ENCODE measurements at regions not wholly inside any gene's neighbourhood (a gene's known extent, or its start where the extent isn't known, plus 50 kb on each side); places are given as distances from the start of the nearest gene placed in this dataset.

- no peak overlapping the region for H3K14ac ChIP-seq (ENCODE audit: insufficient read length)
- no peak overlapping the region for H2BK120ac ChIP-seq (replicated peaks; ENCODE audit: low read depth, low read length)
- H3K56ac ChIP-seq (replicated peaks; ENCODE audit: insufficient read length, low read depth, low read length): no peak overlapping the region
- ChIA-PET CTCF (ENCODE audit: partially characterized antibody) (interaction anchor here (0.7 to 2.1 kb wide), 20 partner anchors 9 to 592 kb away, joined by 3 to 8 read pairs (median 3); no protein-coding TSS in a partner anchor), POLR2A (ENCODE audit: partially characterized antibody) (interaction anchor here (0.9 to 1.1 kb wide), 2 partner anchors 11 to 30 kb away, joined by 3 read pairs; no protein-coding TSS in a partner anchor)
- H2BK5ac ChIP-seq (ENCODE audit: low read depth, low read length): no peak overlapping the region
- no peak overlapping the region for H3K18ac ChIP-seq (ENCODE audit: extremely low read depth, low read length)
- H4K91ac ChIP-seq (replicated peaks; ENCODE audit: insufficient read length, low read length): no peak overlapping the region
- no peak overlapping the region for H2BK12ac ChIP-seq (ENCODE audit: low read depth, low read length)
- no peaks in the 10 kb centered on the region for H4K20me1 ChIP-seq (replicated peaks in 1 of 2; ENCODE audit: control insufficient read depth in 1 of 2, insufficient read depth in 2 of 2, low read length in 2 of 2)
- no peak overlapping the region for H2AK5ac ChIP-seq (ENCODE audit: low read depth, low read length)
- H3K27me3 ChIP-seq (replicated peaks in 1 of 4; ENCODE audit: control insufficient read depth in 3 of 4, extremely low read depth in 1 of 4, insufficient read depth in 3 of 4, low read length in 3 of 4): no peaks in the 10 kb centered on the region
- H3K9me3 ChIP-seq (ENCODE audit: insufficient read depth in 2 of 2, low read depth in 1 of 2, low read length in 1 of 2): no peaks in the 10 kb centered on the region
- no peak overlapping the region for H3K4me3 ChIP-seq (ENCODE audit: extremely low read depth in 1 of 4, insufficient read depth in 2 of 4, low read depth in 3 of 4, low read length in 4 of 4)
- no peak overlapping the region for H3K4me2 ChIP-seq (ENCODE audit: insufficient read depth in 1 of 2, low read depth in 2 of 2, low read length in 2 of 2)
- no peak overlapping the region for H4K5ac ChIP-seq (ENCODE audit: insufficient read length, low read depth, low read length)
- H3K23me2 ChIP-seq (ENCODE audit: low read depth, low read length): no peaks in the 10 kb centered on the region
- H3K36me3 ChIP-seq (ENCODE audit: control insufficient read depth in 2 of 4, insufficient read depth in 4 of 4, low read length in 3 of 4): no peaks in the 10 kb centered on the region
- H3K4me1 ChIP-seq (replicated peaks in 1 of 4; ENCODE audit: control insufficient read depth in 3 of 4, insufficient read depth in 4 of 4, low read length in 3 of 4): no peaks in the 10 kb centered on the region; a peak in 1 of 7 replicates
- H3K23ac ChIP-seq (ENCODE audit: insufficient read length): no peak overlapping the region
- H3K9ac ChIP-seq (replicated peaks in 1 of 4; ENCODE audit: extremely low read depth in 1 of 4, low read depth in 3 of 4, low read length in 3 of 4): no peak overlapping the region
- no peak overlapping the region for H3K4ac ChIP-seq (replicated peaks; ENCODE audit: insufficient read length, low read depth, low read length)
- no peak overlapping the region for H4K8ac ChIP-seq (ENCODE audit: extremely low read depth, insufficient read depth, low read length)
- no peak overlapping the region for H2BK15ac ChIP-seq (ENCODE audit: low read length)
- FAIRE-seq (no peak), DNase-seq (ENCODE audit: low read depth in 1 of 2, low spot score in 2 of 2) (no peak)
- H2BK20ac ChIP-seq (ENCODE audit: low read length): no peak overlapping the region
- no peak overlapping the region for H3K27ac ChIP-seq (ENCODE audit: low read depth, low read length)
- no peak overlapping the region for H2AFZ ChIP-seq (ENCODE audit: low read length)
- no peaks in the 10 kb centered on the region for H3K79me1 ChIP-seq (ENCODE audit: low read depth, low read length)
- H3K79me2 ChIP-seq (ENCODE audit: control insufficient read depth in 1 of 2, insufficient read depth in 2 of 2, low read length in 2 of 2): no peaks in the 10 kb centered on the region
- TF ChIP-seq NRF1 (IDR thresholded peaks at IDR 0.05; ENCODE audit: low read depth, low read length): no peak
- TF ChIP-seq RNF2 (IDR thresholded peaks at IDR 0.05; ENCODE audit: borderline replicate concordance, low read depth, low read length, missing control alignments, poor library complexity, severe bottlenecking): no peak
- TF ChIP-seq RXRA (IDR thresholded peaks at IDR 0.05; ENCODE audit: insufficient read depth, low read depth, low read length): no peak
These were observed 192.9 kb upstream of the RBPJ start for GRCh38 chr4:26127851-26128337.

Measured in H1 (cell line).